ENCODE measurements at regions not wholly inside any gene's neighbourhood (a gene's known extent, or its start where the extent isn't known, plus 50 kb on each side); places are given as distances from the start of the nearest gene placed in this dataset.

DNA sequence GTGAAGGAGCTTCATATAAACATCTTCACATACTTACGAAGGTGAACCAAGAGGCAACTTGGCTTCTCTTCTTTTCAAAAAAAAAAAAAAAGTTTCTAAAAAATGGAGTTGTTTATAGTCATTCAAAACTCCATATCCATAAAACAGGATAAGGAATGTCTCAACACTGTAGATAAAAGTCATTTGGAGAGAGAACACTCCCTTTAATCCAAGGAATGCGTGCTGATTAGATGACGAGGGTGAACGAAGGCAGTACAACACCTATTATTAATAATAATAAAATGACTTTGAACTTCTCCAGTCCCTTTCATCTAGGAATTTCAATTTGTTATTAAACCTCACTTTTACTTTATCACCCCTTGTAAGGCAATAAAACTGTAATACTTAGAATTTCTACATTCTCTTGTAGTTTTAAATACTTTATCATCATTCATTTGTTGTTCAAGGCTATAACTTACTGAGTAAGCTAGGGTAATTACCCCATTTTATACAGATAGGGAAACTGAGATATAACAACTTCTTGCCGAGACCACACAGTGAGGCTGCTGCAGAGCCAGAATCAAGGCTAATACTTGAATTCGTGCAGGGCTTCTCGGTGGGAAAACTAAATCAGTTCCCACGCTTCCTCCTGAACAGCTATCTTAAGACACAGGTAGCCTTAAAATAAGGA, 377.1 kb downstream of the EFNA5 start:
- no peak for DNase-seq (ENCODE audit: low spot score)

GRCh38 chr5:107291866-107292265, 378.9 kb downstream of the EFNA5 start:
- DNase-seq (ENCODE audit: low spot score): no peak

DNA sequence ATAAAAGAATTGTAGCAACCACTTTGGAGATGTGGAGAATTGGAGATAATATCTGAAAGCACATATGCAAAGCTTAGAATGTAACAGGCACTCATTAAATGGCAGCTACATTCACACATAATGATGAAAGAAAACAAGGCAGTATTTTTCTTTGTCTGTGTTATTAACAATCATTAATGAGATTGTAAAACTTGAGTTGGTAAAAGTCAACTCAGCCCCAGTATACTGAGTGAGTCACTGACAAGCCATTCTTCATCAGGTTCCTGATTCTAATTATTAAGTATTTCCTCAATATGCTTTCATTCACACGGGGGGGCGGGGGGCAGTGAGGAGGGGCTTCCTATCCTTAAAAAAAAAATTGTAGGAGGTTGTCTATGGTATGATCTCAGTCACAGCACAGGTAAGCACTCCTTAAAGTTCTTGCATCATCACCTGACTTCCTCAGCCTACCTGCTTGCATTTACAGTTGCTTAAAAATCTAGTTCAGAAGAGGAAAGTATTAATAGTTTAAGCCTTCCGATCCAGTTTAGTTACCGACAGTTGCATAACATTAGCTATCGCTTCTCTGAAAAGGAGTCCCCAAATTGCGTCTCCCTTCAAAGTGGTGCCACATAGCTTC, 379.8 kb downstream of the EFNA5 start:
- DNase-seq (ENCODE audit: low spot score): no peak

- peak; percentile 10 for DNase-seq (ENCODE audit: low spot score)
These were observed 381.6 kb downstream of the EFNA5 start for GRCh38 chr5:107289030-107289714.

DNA sequence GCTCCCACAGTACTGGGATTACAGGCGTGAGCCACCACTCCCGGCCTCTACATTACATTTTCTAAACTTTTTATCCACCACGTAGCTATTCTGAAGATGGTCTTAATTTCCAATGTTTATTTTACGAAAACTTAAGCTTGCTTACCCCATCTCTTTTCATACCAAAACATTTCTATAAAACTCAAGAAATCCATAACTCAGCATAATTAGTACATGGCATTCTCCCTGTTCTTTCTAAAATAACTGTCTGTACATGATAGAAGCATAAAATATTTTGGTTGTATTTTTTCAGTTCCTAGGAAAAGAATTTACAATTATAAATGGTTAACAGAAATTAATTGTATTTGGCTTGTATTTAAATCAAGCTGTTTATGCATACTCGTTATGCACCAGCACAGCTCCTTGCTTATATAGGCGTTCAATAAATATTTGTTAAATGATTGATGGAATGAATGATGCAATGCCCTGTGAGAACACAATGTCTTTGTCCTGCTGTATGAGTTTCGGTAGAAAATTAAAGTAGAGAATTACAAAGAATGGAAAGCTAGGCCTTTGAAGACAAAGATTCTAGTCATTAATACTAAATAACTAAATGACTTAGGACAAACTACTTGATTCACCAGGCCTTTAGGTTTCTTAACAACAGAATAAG, 384.2 kb downstream of the EFNA5 start:
- peak; percentile 19 for DNase-seq (ENCODE audit: low spot score)

DNA sequence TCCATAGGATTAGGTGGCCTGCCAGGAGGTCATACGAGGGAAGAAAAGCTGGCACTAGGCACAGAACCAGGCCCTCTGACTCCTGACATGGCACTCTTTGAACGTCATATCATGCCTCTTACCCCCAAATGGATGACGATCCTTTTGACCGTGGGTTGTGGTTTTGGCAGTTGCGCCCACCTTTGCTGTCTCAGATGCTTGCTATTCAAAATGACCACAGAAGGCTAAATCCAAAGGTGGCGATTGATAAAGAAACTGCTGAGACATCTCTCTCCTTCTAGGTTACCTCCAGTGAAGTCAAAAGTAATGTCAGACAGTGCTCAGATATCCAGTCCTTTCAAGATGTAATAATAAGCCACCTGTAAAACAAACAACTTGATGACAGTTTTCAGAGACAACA, 385.0 kb downstream of the EFNA5 start:
- no peak for DNase-seq (ENCODE audit: low spot score)

- no peak for DNase-seq (ENCODE audit: low spot score)
These were observed 385.8 kb downstream of the EFNA5 start for GRCh38 chr5:107284822-107285525.

- DNase-seq (ENCODE audit: low spot score): peak; percentile 40
These were observed 388.7 kb downstream of the EFNA5 start for GRCh38 chr5:107282061-107282460.

GRCh38 chr5:107278774-107279173, 392.0 kb downstream of the EFNA5 start:
- no peak for DNase-seq (ENCODE audit: low spot score)

- DNase-seq (ENCODE audit: low spot score): no peak
These were observed 393.1 kb downstream of the EFNA5 start for GRCh38 chr5:107277485-107278125.

DNA sequence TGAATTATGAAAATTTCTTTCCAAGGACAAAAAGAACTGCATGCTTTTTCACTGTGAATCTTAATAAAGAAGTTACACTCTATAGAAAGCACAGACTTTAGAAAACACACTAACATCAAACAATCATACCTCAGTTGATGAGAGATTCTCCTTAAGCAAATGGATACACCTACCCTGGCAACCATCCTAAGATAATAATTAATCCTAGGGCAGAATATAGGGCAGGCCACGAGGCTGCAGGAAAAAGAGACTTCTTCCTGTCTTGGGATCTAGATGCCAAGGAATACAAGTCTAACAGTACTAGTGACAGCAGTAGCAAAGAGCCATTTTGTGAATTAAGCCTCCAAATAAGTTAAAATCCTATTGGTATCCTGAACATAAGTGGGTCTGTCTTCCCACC, 395.4 kb downstream of the EFNA5 start:
- no peak for DNase-seq (ENCODE audit: low spot score)

DNA sequence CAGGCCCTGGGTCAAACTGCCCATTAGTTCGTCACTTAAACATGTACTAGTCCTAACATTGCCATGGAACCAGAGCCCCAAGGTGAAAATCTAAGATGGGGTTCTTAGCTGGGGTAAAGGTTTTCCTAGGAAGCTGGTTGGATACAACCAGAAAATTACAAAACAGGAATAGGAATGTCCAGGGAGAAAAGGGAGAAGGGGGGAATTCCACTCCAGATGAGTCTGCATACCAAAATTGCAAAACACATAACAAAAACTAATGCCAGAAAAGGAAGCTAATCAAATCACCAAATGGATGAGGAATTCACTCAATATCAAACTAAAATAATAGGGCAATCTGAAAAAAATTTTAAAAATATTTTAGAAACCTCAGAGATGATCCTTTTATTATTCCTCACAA, 396.2 kb downstream of the EFNA5 start:
- DNase-seq (ENCODE audit: low spot score): no peak

GRCh38 chr5:107272954-107273353, 397.8 kb downstream of the EFNA5 start:
- DNase-seq (ENCODE audit: low spot score): no peak

DNA sequence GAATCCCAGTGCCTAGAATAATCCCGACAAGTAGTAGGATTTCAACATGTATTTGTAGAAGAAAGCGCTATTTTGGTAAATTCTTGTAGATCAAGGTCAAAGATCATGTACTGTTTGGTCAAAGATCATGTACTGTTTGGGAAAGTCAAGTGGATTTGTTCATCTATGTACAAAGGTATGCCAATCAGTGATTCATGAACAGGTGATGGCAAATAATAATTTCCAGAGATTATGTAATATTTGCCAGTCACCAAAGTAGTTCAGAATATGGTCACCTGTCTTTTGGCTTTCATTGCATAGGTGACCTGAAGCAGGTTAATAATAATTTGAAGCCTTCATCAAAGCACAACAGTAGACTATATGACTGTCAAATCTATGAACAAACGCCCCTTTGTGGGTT, 398.2 kb downstream of the EFNA5 start:
- DNase-seq (ENCODE audit: low spot score): no peak

DNA sequence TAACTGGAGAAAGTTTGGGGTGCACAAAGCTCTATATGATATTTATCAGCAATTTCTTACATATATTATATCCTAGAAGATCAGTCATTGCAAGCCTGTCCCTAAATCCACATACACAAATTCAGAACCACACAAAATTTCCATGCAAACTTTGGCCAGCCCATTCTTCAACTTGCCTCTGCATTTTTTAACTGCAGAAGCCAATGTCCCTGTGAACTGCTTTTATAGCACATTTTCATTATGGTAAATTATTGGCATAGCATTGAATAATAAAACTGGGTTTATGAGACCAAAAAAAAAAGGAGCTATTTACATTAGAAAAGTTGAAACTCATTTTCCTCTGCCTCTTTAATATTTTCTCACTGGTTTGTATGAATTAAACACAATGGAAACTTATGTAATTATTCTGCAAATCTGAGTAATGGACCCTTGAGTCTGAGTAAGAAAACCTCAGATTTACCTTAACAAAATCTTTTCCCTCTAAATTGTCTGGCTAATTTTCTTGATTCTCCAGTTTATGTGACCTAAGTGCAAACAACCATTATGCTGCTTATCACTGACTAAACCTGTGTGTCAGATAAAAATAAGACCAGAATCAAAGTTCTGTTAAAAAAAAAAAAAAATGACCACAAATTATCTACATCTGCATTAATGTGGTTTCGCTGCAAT, 398.9 kb downstream of the EFNA5 start:
- DNase-seq (ENCODE audit: low spot score): no peak

DNA sequence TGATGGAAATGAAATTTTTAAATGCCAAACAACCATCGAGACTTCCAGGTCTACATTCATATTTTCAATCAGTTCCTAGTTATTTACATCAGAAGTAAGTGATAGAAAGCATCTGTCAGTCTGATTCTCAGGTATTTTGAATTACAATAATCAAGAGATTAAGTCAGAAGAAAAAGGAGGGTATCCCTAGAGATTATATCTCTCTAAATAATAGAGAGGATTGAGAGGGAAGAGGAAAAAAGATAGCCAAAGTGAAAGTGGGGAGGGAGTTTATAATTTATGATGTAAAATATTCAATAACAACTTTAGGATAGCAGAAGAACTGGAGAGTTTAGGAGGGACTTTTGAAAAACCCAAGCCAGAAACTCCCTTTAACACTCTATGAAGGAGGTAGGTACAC, 400.2 kb downstream of the EFNA5 start:
- no peak for DNase-seq (ENCODE audit: low spot score)

DNA sequence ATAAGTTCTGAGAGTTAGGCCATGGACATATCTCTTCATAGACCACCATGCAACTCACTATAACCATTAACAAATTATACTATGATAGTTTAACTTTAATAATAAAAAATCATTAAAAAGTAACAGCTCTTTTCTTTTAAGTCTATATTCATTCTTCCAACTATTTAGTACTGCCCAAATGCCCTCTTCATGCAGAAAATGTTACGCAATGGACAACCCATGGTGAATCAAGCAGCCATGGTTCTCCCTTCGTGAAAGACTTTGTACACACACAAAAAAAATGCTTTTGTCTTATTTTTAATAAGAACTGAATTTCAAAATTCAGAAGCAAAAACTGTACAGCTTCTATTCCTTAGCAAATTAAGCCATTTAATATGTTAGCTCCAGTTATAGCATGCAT, 401.1 kb downstream of the EFNA5 start:
- DNase-seq (ENCODE audit: low spot score): no peak

GRCh38 chr5:107269256-107269655, 401.5 kb downstream of the EFNA5 start:
- DNase-seq (ENCODE audit: low spot score): no peak

DNA sequence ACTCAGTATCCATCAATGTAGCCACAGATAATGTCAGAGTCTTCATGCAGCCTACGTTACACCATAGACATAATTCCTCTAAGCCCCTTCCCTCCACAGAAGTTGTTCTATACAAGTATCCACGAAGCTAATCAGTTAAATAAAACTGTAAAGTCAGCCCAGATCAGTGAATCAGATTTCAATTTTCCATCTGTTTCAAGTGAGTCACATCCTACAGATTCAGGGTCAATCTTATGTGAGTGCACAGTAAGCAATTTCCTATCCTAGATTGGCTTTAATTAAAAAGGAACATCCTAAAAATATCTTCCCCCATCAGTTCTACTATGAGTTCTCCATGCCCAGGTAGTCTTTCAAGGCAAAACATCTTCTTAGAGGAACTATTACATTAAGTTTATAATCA, 402.5 kb downstream of the EFNA5 start:
- DNase-seq (ENCODE audit: low spot score): no peak

- no peak for DNase-seq (ENCODE audit: low spot score)
These were observed 404.6 kb downstream of the EFNA5 start for GRCh38 chr5:107266100-107266499.

DNA sequence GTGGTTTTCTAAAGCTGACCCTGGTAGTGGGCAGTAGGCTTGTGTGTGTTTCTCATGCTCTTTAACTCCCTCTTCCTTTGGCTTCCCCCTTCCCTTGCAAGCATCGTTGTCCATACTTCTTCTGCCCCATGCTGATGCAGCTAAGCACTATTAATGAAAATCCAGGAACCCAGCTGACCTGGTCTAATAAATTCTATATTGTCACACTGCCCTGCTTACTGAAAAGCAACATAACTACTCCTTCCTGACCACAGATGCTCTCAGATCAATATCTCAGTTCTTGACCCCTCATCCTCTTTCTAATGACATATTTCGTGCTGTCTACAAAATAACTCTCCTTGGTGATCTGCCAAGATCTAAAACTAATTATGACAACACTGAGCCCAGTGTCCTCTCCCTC, 405.5 kb downstream of the EFNA5 start:
- DNase-seq (ENCODE audit: low spot score): no peak

All from COLO829 (cell line).